SK-N-MC (cell line): ENCODE measurements at regions not wholly inside any gene's neighbourhood (a gene's known extent, or its start where the extent isn't known, plus 50 kb on each side); places are given as distances from the start of the nearest gene placed in this dataset.

Experiments used
- EZH2 ChIP-seq: fragments of 200-600 bp; sonication (generic); IDR thresholded peaks from one replicate; pipeline ENCODE4 v1.6.1; 2017; ENCODE audit warnings: antibody characterized with exemption
- FOXP2 ChIP-seq: optimal IDR thresholded peaks from 2 replicates; pipeline ENCODE3; 2011; ENCODE audit warnings: mild to moderate bottlenecking, moderate library complexity; ENCODE audit not compliant: insufficient read depth; ENCODE audit errors: extremely low read length, control extremely low read depth
- POLR2AphosphoS5 ChIP-seq: IDR thresholded peaks from 2 replicates; pipeline ENCODE4 v1.6.1; 2012; ENCODE audit warnings: mild to moderate bottlenecking, low read depth, low read length, borderline replicate concordance

- TF ChIP-seq FOXP2 (no peak), POLR2AphosphoS5 (no peak), EZH2 (no peak)
These were observed 528.7 kb upstream of the FANCL start for GRCh38 chr2:58769864-58770234.
